CD4-positive, alpha-beta T cell treated with Interferon gamma for 1 hour (primary cell): ENCODE measurements at regions not wholly inside any gene's neighbourhood (a gene's known extent, or its start where the extent isn't known, plus 50 kb on each side); places are given as distances from the start of the nearest gene placed in this dataset.
"Not testable (repeated sequence)": the region's sequence is repeated elsewhere in the genome, so short reads cannot be mapped to it uniquely, and the experiment has no call there.

Experiments used
- DNase-seq: peaks from one replicate; pipeline ENCODE4 v3.0.0-alpha.2; 2020

DNA sequence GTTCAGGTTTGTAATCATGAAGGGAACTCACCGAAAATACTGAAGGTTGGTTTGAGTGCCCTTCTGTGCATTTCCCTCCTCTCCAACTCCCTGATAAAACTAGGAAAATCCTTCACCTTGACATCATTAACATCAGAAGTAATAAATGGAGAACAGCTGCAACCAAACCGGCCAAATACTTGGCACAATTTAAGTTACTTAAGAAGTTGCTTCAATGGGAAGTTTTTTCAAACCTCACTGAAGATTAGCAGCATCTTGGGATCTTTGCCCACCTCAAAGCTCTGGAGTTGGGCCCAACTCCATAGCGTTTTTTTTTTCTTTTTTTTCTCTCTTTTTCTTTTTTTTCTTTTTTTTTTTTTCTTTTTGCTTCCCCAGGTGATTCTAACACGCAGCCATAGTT is 784.8 kb downstream of the KCNA4 start:
- DNase-seq = no peak

DNA sequence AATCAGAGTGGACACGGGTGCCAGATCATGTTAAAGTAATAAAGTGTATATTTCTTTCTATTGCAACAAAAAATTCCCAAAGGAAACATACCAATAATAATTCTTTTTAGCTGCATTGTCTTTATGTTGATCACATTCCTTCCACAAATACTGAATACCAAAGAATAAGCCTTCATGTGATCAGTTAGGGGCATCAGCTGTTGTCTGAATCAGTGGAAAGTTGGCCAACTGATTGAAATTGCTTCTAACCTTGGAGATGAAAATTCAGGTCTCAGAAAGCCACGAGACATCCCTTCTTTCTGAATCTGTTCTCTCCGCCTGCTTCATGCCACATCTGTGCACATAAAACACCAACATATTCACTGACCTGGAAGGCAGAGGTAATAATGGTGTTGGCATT is 785.2 kb downstream of the KCNA4 start:
- DNase-seq = no peak

DNA sequence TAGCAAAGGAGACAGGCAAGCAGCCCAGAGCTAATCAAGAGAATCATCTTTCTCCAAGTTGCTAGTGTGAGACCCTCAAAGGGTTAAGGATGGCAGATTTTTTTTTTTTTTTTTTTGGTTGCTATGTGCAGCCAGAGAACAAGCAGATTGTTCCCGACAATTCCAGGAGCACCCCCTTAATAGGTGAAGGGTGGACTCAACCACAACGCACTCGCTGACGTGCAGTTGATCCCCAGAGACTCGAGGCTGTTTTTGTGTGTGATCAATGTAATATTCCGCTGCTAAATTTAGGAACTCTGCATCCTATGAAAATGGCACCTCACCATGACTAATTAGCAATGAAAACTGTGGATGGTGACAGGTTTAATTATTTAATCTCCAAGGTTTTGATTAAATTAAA is 789.0 kb downstream of the KCNA4 start:
- DNase-seq = no peak

DNA sequence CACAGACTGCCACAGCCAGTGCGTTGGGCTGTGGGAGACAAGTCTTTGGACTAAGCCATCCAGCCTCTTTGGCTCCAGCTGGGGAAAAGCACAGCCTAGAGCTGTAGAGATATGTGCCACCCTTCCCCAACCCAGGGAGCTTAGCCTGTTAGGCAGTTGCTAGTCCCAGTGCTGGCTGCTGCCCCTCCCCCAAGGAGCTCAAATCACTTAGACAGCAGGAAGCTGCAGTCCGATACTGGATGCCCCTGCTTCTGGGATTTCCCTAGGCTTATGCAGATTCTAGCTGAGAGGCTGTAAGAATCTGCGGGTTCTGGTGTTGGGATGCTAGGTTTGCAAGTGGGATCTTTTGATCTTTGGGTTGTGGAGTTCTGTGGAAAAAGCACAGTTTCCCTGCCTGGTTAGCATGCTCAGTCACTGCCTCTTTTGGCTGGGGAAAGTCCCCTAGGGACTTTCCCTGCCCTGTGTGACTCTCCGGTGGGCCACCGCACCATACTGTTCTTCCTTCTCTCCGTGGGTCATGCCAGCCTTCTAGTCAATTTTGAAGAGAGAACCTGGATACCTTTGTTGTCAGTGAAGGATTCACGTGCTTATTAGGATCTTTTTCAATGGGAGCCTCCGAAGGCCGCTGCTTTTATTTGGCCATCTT is 792.0 kb downstream of the KCNA4 start:
- DNase-seq = no peak

DNA sequence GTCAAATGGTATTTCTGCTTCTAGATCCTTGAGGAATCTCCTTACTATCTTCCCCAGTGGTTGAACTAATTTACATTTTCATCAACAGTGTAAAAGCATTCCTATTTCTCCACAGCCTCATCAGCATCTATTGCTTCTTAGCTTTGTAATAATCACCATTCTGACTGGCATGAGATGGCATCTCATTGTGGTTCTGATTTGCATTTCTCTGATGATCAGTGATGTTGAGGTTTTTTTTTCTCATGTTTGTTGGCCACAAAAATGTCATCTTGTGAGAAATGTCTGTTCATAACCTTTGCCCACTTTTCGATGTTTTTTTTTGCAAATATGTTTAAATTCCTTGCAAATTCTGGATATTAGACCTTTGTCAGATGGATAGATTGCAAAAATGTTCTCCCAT is 797.3 kb downstream of the KCNA4 start:
- DNase-seq = not testable (repeated sequence)

DNA sequence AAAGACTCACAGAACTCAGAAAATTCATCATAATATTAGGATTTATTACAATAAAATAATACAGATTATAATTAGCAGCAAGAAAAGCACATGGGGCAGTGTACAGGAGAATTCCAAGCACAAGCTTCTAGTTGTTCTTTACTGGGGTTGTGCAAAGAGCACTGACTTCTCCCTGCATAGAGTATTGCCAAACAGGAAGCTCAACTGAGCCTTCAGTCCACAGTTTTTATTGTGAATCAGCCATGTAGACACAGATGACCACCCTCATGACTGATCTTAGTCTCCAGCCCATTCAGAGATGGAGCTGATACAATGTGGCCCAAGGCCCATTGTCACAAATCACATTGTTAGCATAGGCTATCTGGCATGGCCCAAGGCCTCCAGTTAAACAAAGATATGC is 798.9 kb downstream of the KCNA4 start:
- no peak for DNase-seq

DNA sequence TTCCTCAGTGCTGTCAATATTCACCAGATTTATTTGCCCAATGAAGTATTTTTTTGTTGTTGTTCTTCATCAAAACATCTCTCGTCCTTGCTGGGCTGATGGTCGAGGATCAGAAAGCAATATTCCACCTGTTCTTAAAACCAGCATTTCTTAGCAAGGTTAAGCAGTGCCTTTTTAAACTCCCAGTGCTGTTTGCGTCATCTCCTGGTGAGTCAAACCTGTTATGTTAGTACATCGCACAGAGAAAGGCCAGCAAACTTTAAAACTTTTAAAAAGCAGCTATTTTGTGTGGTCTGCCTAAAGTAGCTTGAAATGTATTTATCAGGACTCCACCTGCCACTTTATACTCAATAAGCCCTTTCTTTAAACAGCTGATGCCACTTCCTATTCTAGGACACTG is 802.0 kb downstream of the KCNA4 start:
- DNase-seq = no peak

DNA sequence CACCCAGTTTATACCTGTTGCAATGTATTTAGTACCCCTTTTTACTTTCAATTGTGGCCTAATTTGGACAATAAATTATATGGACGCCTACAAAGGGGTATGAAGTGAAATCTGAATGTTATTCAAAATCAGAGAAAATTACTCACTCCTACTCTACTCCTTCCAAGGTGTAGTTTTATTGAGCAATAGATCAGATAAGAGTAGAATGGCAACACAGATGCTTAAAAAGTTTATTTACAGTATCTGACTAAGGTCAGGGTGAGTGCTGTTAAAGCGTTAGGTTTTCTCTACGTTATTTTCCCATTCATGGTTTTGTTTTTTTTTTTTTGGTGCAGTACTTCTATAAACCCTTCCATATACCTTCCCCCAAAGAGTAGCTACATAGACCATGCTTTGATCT is 805.6 kb downstream of the KCNA4 start:
- DNase-seq = no peak

DNA sequence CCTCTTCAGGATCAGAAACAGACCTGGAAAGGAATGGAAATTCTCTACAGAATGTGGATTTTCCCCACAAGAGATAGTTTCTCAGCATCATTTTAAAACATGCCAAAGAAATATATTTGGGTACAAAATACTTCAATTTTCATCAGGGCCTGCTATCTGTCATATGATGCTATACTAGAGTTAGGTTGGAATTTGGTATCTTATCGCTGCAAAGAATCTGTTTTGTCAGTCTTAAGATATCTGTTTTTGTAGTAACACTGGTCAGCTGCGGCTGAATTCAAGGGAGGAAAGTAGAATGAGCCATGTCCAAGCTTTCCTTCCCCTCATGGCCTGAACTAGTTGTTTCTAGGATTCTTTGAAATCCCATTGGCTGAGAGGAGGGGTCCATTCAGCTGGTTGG is 806.4 kb downstream of the KCNA4 start:
- no peak for DNase-seq

DNA sequence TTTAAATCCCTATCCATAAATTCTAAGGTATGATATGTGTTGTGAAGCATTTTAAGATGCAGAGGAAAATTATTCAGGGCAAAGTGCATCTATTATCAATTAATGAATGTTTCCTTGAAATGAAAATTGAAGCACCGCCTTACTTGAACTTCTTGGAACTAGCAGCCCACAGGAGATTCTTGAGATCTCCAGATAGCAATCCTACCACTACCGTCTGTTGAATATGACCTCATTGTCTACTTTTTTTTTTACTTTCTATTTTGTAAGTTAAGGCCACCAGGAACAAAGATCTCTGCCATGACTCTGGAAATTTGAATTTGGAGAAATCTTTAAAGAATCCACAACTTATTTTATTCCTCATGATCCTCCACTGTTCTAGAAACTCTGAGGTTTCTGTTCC is 808.7 kb downstream of the KCNA4 start:
- no peak for DNase-seq

DNA sequence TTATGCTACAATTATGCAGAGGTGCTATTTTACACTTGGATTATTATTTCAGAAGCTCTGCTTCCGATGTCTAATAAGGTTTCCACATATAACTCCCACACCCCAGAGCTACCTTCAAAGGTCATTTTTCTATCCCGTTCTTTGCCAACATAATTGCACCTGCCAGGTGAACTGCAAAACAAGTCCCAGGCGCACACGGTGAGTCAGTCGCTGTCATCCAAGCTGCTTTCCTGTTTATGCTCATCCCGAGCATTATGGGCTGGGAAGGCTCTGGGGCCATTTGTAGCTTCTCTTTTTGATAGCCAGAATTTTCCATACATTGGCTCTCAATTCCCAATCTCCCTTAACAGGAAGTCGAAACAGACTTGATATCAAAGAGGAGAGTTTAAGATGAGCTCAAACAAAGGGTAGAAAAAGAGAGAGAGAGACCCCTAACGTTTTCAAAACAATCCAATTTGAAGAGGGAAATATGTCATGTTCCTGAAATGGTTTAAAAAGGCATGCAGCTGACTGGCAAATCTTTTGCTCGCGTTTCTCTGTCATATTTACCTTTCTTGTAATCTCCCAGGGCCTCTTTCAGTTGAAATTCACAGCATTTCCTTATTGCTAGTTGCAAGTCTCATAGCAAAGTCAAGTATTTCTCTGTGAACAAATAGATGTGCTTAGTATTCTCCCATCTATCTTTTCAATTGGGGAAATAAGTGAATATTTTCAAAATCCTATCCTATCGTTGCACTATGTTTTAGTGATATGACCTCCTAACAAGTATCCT is 815.9 kb downstream of the KCNA4 start:
- no peak for DNase-seq

DNA sequence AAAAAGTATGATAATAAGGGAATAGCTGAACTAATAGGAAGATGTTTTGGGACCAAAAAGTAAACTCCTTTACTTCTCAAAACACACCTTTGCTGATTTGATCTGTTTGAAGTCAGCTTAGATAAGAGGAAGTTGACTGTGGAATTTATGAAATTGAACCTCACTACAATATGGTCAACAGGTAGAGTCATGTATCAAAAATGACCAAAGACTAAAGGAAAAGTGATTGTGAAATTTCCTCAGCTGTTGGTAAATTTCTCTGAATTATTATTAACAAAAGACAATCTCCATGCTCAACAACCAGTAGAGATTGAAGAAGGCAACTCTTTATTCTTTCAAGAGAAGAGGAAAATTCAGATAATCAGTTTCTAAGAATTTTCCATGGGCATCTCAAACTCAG is 826.5 kb downstream of the KCNA4 start:
- DNase-seq = no peak

DNA sequence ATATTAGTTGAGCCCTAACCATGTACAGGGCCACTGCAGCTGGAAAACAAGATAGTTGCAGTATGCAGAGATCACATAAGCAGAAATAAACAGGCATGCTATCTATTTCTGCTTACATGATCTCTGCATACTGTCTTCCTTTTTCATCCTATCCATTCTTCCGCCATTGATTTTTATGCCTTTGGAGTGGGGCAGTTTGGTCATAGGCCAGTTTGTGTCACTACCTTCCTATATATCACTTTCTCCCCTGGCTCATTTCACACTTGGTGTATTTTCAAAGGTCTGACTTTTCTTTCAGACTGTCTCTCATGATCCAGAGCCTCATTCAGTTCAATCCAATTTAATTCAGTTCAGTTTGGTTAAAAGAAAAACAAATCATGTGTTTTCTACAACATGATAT is 829.6 kb downstream of the KCNA4 start:
- DNase-seq = no peak

DNA sequence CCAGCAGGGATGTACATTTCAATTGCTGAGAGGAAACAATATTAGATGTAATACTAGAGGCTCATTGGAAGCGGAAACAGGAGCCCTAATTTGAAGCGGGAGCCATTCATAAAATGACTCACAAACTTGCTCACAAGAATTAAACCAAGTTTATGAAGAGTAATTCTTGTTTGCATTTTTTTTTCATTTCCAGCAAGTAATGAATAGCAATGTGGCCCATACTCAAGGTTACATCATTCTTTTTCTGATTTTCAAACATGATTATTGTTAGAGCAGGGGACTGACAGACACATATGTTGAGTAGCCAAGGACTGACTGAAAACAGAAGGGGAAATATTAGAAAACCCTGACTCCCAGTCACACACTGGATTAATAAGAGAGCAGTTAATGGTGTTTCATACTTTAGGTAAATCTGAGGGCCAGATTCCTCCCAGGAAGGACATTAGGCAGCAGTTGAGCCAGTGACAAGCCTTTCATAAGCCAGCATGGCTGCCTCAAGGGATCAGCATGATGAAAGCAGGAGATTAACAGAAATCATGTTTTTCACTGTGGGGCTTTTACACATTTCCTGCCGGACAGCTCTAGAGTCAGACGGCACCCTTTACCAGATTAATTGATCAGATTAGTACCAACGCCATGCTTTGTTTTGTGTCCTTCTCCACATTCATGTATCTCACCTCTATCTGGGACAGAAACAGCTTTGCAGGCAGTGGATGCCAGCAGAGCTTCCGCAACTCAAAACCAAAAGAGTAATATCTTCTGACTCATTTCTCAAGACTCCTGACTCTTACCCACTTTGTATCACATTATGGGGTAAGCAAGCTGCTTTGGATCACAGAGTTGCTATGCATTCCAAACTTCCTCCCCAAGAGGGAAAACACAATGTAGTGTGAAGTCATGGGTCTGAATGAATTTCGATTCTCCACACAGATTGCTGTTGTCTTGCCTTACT is 831.6 kb downstream of the KCNA4 start:
- DNase-seq = no peak

DNA sequence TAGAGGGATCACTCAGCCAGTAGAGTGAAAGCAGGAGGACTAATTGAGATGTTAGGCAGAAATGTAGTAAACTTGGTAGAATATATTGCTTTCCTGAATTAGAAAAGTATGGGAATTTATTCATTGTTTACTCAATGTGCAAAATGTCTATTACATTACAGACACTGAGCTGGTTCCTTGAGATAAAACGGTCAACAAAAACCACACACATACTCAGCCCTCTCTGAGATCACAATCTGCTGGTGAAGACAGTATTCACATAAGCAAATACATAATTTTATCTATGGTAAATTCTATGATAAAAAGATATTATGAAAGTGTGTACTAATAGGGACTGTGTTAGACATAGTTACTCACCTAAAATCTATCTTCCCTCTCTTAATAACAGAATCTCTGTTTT is 833.5 kb downstream of the KCNA4 start:
- DNase-seq = no peak

DNA sequence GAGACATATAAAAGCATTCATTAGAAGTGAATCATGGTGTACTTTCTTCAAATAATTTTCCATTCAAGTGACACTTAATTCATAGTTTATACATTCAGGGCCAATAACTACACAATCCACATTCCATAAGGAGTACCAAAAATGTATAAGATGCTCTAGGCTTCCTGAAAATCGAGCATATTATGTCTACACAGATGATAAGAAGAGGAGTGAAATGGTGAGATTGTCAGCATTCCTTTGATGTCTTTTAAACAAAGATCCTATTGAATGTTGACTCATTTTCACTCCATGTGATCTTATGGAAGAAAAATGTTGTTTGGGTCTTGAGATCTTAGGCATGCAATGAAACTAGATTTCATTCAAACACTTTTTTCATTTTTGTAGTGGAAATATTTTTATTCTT is 843.2 kb downstream of the KCNA4 start:
- DNase-seq = no peak

DNA sequence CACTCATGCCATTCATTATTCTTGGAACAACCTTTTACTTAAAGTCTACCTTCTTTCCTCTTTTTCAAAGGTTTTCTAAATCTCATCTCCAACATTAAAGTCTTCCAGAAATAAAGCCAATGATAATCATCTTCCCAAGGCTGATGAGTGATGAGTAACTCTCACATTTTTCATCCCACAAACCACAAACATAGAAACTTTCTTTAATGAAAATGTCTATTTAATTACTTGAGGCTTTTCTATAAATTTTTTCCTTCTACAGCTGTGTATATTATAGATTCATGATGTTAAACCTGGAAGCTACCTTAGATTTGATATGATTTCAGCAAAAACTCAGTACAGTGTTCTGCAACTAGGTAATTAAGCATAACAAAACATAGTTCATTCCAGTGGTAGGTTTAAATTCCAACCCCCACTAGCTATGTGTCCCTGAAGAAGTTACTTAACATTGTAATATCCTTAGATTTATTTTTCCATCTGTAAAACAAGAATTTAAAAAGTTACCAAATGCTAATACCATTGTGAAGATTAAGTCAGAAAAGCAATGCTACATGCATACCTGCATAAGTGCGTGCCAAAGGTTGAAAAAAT is 845.4 kb downstream of the KCNA4 start:
- no peak for DNase-seq

DNA sequence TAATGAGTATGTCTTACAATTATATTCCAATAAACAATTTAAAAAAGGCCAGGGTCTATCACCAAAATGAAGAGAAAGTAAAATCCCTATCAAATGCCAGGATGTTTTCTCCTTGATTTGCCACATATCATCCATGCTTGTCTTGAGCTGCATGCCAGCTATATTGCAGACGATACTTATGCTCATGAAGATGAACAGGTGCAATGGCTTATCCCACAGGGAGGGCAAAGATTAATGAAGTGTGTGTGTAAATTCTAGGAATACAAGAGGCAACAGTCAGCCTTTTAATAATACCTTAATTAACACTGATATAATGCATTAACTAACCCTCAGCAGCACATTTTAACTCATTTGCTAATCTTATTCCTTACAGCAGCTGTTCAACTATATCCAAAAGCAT is 850.5 kb downstream of the KCNA4 start:
- DNase-seq = no peak

DNA sequence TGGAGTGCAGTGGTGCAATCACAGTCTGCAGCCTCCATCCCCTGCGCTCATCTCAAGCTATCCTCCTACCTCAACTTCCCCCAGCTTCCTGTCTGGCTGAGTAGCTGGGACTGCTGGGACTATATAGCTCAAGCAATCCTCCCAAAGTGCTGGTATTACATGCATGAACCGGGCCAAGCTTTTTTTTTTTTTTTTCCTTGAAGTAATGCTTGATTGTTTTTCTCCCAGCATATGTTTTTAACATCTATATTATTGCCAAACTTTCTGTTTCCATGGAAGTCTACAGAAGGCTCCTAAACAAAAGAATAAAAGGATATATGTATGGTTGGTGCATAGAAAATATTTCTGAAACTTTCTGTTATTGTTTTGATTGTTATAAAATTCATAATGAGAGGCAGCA is 853.6 kb downstream of the KCNA4 start:
- DNase-seq = no peak

DNA sequence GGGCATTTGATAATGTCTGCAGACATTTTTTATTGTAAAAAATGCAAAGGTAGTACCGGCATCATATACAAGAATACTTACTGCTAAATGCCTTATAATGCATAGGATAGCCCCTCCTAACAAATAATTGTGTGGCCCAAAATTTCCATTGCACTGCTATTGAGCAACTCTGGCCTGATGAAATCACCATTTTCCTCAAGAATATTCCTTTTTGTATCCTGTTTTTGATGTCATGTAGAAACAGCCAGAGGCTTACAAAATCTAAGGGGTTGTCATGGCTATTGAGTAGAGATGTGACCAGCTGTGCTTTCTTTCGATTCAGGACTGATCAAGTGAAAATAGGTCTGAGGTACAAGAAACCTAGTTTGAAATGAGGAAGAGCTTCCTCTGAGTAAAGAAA is 854.3 kb downstream of the KCNA4 start:
- no peak for DNase-seq

DNA sequence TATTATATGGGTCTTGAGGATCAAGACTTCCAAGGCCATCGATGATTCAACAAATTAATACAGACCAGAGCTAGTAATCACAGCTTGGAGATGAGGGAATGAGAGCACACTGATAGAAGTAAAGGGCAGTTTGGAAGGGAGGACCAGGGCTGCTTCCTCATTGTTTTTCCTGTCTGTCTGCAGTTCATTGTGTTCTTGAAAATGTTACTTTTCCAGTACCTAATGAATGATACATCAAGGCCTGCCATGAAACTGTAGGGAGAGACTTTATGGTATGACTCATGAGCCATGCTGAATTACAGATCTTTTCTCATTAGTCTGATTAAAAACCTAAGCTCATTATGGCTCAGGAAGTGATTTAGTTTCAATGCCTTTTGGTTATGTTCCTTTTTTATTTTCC is 855.6 kb downstream of the KCNA4 start:
- DNase-seq = no peak

DNA sequence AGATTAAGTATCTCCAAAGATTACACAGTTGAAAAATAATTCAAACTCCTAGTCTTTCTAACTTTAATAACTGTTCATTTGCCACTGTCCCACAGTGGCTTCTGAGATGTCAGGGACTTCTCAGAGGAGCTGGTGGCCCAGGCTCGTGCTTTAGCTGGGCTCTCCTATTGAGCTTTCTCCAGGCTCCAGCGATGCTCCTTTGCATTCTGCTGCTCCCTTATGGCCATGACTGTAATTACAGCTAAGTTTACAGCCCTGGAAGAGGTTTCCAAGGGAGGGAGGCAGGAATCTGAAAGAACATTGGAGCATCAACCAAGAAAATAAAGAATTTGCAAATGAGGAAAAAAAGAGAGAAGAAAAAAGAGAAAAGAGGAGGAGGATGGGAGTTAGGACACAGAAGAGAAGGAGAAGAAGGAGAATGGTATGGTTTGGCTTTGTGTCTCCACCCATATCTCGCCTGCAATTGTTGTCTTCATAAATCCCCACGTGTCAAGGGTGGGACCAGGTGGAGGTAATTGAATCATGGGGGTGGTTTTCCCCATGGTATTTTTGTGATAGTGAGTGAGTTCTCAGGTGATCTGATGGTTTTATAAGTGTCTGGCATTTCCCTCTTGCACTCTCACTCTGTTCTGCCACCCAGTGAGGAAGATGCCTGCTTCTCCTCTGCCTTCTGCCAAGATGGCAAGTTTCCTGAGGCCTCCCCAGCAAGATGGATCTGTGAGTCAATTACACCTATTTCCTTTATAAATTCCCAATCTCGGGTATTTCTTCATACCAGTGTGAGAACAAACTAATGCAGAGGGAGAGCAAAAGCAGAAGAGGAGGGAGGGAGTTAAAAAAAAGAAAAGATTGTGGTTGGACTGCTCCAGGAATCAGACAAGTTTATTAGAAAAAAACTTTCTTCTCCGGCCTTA is 857.0 kb downstream of the KCNA4 start:
- no peak for DNase-seq
